ENCODE measurements at regions not wholly inside any gene's neighbourhood (a gene's known extent, or its start where the extent isn't known, plus 50 kb on each side); places are given as distances from the start of the nearest gene placed in this dataset.
A peak's percentile ranks its signal among the peaks of the same experiment; 100 is the strongest.

DNA sequence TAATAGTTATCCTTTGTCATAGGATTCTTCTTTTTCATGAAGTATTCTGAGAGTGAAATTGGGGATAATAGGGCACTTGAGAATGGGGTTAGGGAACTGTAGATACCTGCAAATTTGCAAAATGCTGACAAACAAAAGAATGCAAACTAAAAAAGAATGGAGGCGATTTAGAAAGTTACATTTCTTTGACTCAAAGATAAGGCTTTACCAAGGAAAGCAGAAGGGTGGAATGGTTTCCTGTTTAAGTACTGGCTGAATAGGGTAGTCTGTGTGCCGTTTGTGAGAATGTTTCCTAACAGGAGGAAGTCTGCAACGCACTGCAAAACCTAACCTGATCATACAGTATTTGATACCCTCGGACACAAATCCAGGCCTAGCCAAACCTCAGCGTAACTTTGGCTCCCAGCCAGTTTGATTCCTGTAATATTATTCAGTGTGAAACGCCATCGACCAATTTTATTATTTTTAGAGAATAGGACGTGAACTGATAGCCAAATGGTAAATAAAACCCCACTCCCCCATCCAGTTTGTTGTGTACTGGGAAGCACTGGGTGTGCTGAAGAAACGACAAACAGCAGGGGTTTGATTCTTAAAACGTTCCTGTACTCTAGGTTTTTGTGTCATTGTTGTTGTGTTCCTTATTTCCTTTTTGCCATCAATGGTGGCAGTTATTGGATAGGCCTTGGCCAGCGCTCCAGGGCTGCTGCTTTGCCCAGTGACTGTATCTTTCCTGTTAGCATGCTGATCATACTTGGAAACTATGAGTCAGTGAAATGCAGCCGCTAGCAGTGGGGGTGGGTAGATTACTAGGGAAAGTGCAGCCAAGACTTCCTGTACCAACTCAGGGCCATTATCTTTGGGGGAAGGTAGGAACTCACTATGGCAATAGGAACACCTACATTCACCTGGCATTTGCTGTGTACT lies 148.0 kb upstream of the TBL1XR1 start (continued):
- TF ChIP-seq, protein P1, sequence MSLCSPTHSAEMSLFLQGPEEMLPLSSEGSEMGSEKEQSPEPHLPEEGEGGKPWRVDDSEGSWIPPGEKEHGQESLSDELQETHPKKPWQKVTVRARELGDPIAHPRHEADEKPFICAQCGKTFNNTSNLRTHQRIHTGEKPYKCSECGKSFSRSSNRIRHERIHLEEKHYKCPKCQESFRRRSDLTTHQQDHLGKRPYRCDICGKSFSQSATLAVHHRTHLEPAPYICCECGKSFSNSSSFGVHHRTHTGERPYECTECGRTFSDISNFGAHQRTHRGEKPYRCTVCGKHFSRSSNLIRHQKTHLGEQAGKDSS (CRISPR knock-in tag; IDR thresholded peaks at IDR 0.05; ENCODE audit: borderline replicate concordance, low read depth) = 0 out of 2 replicates have a peak, but pooled peaks have one; percentile 53
- TF ChIP-seq ARHGAP35 (CRISPR knock-in tag; IDR thresholded peaks at IDR 0.05; ENCODE audit: borderline replicate concordance) = no peak
- no peak for TF ChIP-seq ZNF891 (CRISPR knock-in tag; IDR thresholded peaks at IDR 0.05)
- no peak for TF ChIP-seq MEIS1 (CRISPR knock-in tag; IDR thresholded peaks at IDR 0.05; ENCODE audit: borderline replicate concordance)
- TF ChIP-seq GLI4 (CRISPR knock-in tag; IDR thresholded peaks at IDR 0.05; ENCODE audit: borderline replicate concordance) = no peak
- TF ChIP-seq NKX3-1 (CRISPR knock-in tag; IDR thresholded peaks at IDR 0.05) = no peak
- TF ChIP-seq MEIS2 (CRISPR knock-in tag; IDR thresholded peaks at IDR 0.05) = peak; percentile 41; the same call in 1 of the 2 replicates
- TF ChIP-seq ZBTB7B (CRISPR knock-in tag; IDR thresholded peaks at IDR 0.05) = no peak
- TF ChIP-seq, protein P2, sequence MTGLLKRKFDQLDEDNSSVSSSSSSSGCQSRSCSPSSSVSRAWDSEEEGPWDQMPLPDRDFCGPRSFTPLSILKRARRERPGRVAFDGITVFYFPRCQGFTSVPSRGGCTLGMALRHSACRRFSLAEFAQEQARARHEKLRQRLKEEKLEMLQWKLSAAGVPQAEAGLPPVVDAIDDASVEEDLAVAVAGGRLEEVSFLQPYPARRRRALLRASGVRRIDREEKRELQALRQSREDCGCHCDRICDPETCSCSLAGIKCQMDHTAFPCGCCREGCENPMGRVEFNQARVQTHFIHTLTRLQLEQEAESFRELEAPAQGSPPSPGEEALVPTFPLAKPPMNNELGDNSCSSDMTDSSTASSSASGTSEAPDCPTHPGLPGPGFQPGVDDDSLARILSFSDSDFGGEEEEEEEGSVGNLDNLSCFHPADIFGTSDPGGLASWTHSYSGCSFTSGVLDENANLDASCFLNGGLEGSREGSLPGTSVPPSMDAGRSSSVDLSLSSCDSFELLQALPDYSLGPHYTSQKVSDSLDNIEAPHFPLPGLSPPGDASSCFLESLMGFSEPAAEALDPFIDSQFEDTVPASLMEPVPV (CRISPR knock-in tag; IDR thresholded peaks at IDR 0.05) = no peak
- peak; percentile 96 for TF ChIP-seq ELF3 (CRISPR knock-in tag; IDR thresholded peaks at IDR 0.05)
- TF ChIP-seq FOXO1 (CRISPR knock-in tag; IDR thresholded peaks at IDR 0.05) = peak; percentile 14; the same call in 1 of the 2 replicates
- no peak for TF ChIP-seq FOXP1 (IDR thresholded peaks at IDR 0.05)
- no peak for TF ChIP-seq FOXP1 (CRISPR knock-in tag; IDR thresholded peaks at IDR 0.05)
- no peak for TF ChIP-seq SMYD3 (CRISPR knock-in tag; IDR thresholded peaks at IDR 0.05)
- TF ChIP-seq HDAC6 (IDR thresholded peaks at IDR 0.05; ENCODE audit: low read depth, low read length) = no peak
- TF ChIP-seq ZNF138 (CRISPR knock-in tag; IDR thresholded peaks at IDR 0.05; ENCODE audit: low read depth) = no peak
- no peak for TF ChIP-seq SP4 (CRISPR knock-in tag; IDR thresholded peaks at IDR 0.05)
- no peak; the same call in 1 of the 2 replicates for TF ChIP-seq MEF2D (CRISPR knock-in tag; IDR thresholded peaks at IDR 0.05)
- TF ChIP-seq, protein P3, sequence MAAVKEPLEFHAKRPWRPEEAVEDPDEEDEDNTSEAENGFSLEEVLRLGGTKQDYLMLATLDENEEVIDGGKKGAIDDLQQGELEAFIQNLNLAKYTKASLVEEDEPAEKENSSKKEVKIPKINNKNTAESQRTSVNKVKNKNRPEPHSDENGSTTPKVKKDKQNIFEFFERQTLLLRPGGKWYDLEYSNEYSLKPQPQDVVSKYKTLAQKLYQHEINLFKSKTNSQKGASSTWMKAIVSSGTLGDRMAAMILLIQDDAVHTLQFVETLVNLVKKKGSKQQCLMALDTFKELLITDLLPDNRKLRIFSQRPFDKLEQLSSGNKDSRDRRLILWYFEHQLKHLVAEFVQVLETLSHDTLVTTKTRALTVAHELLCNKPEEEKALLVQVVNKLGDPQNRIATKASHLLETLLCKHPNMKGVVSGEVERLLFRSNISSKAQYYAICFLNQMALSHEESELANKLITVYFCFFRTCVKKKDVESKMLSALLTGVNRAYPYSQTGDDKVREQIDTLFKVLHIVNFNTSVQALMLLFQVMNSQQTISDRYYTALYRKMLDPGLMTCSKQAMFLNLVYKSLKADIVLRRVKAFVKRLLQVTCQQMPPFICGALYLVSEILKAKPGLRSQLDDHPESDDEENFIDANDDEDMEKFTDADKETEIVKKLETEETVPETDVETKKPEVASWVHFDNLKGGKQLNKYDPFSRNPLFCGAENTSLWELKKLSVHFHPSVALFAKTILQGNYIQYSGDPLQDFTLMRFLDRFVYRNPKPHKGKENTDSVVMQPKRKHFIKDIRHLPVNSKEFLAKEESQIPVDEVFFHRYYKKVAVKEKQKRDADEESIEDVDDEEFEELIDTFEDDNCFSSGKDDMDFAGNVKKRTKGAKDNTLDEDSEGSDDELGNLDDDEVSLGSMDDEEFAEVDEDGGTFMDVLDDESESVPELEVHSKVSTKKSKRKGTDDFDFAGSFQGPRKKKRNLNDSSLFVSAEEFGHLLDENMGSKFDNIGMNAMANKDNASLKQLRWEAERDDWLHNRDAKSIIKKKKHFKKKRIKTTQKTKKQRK (IDR thresholded peaks at IDR 0.05; ENCODE audit: low read length) = no peak
- no peak for TF ChIP-seq ZNF790 (CRISPR knock-in tag; IDR thresholded peaks at IDR 0.05; ENCODE audit: borderline replicate concordance)
- no peak for TF ChIP-seq CCAR2 (optimal IDR thresholded peaks at IDR 0.05; ENCODE audit: low read depth, low read length)
- TF ChIP-seq TSC22D2 (CRISPR knock-in tag; IDR thresholded peaks at IDR 0.05; ENCODE audit: borderline replicate concordance) = no peak
- no peak for TF ChIP-seq ZNF350 (CRISPR knock-in tag; IDR thresholded peaks at IDR 0.05; ENCODE audit: borderline replicate concordance, low read depth)
- no peak for TF ChIP-seq KDM4B (CRISPR knock-in tag; IDR thresholded peaks at IDR 0.05)
- no peak for TF ChIP-seq ZNF746 (CRISPR knock-in tag; IDR thresholded peaks at IDR 0.05)
